SJCRH30 (cell line): ENCODE measurements at regions not wholly inside any gene's neighbourhood (a gene's known extent, or its start where the extent isn't known, plus 50 kb on each side); places are given as distances from the start of the nearest gene placed in this dataset.
"Not testable (repeated sequence)": the region's sequence is repeated elsewhere in the genome, so short reads cannot be mapped to it uniquely, and the experiment has no call there.

ENCODE experiments used
- DNase-seq, 2 experiments: peaks; one replicate each; pipeline ENCODE4 v3.0.0-alpha.2; 2015 to 2020
- H3K27ac ChIP-seq: fragments of 250-450 bp; sonication (Bioruptor Pico); 2 replicates; pipeline ENCODE4 v1.5.1; 2020; ENCODE audit warnings: mild to moderate bottlenecking, moderate library complexity
- H3K27me3 ChIP-seq: fragments of 250-450 bp; sonication (Bioruptor Pico); 2 replicates; pipeline ENCODE4 v1.5.1; 2020; ENCODE audit warnings: mild to moderate bottlenecking, moderate library complexity
- H3K36me3 ChIP-seq: fragments of 250-450 bp; sonication (Bioruptor Pico); 2 replicates; pipeline ENCODE4 v1.5.1; 2020; ENCODE audit warnings: mild to moderate bottlenecking, moderate library complexity
- H3K4me1 ChIP-seq: fragments of 250-450 bp; sonication (Bioruptor Pico); 2 replicates; pipeline ENCODE4 v1.5.1; 2020; ENCODE audit warnings: mild to moderate bottlenecking, moderate library complexity
- H3K4me3 ChIP-seq: fragments of 250-450 bp; sonication (Bioruptor Pico); 2 replicates; pipeline ENCODE4 v1.5.1; 2020; ENCODE audit warnings: mild to moderate bottlenecking, moderate library complexity
- H3K9me3 ChIP-seq: fragments of 250-450 bp; sonication (Bioruptor Pico); replicated peaks from 2 replicates; pipeline ENCODE4 v1.5.1; 2020; ENCODE audit warnings: mild to moderate bottlenecking, moderate library complexity

DNA sequence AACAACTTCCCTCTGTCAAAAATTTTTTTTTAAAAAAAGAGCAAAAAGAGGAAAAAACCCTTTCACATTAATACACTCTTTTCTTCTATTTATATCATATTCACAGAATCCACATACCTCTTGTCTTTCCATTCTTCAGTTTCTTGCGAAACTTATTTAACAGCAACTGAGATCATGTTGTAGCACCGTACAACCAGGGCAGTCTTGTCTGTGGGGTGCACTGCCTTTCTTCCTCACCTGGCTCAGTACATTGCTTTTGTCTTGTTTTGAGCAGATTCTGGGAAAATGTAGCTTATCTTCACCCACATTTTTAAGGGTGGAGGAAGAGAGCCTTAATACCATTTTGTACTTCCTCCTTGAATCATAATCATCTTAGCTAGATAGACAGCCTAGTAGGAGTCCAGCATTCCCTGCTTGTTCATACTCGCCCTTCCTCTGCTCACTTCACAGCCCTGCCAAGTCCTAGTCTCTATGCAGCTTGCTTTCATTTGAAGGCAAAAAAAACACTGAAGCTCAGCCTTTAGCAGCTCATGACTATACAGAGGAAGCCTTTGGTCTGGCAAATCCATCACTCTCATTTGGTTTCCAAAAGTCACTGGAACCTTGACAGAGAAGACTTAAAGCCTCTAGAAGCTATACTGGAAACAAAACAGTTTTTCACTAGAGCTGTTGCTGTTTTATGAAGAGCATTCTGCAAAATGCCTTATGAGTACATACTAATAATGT, 140.6 kb upstream of the BANK1 start:
- Histone ChIP-seq H3K4me3 (no peak overlapping the region), H3K27me3 (no peaks in the 10 kb centered on the region), H3K27ac (no peak overlapping the region), H3K36me3 (no peaks in the 10 kb centered on the region), H3K4me1 (peaks cover 12% of the 10 kb centered on the region), H3K9me3 (no peaks in the 10 kb centered on the region)
- peak in 1 of 2 experiments; percentile 9 for DNase-seq

- H3K4me3 ChIP-seq = no peak overlapping the region
Observed at GRCh38 chr4:101647710-101648034, 142.9 kb upstream of the BANK1 start.

GRCh38 chr4:101644516-101644915, 146.0 kb upstream of the BANK1 start:
- no peak overlapping the region for H3K4me3 ChIP-seq

More at GRCh38 chr4:101647710-101648034, 142.9 kb upstream of the BANK1 start:
- Histone ChIP-seq H3K4me1 (peaks cover 12% of the 10 kb centered on the region), H3K27ac (0 out of 2 replicates have a peak overlapping the region, but pooled peaks have one; percentile 2), H3K9me3 (no peaks in the 10 kb centered on the region), H3K36me3 (no peaks in the 10 kb centered on the region), H3K27me3 (no peaks in the 10 kb centered on the region)
- DNase-seq = no peak

GRCh38 chr4:101643186-101643837, 147.2 kb upstream of the BANK1 start:
- peaks cover 8% of the 10 kb centered on the region for H3K4me1 ChIP-seq
- no peak overlapping the region for H3K27ac ChIP-seq
- no peaks in the 10 kb centered on the region for H3K36me3 ChIP-seq
- no peak for DNase-seq
- no peak overlapping the region for H3K4me3 ChIP-seq
- no peaks in the 10 kb centered on the region for H3K9me3 ChIP-seq
- no peaks in the 10 kb centered on the region for H3K27me3 ChIP-seq

More at GRCh38 chr4:101644516-101644915, 146.0 kb upstream of the BANK1 start:
- DNase-seq = no peak
- H3K27me3 ChIP-seq = no peaks in the 10 kb centered on the region
- no peak overlapping the region for H3K27ac ChIP-seq
- peaks cover 8% of the 10 kb centered on the region for H3K4me1 ChIP-seq
- no peaks in the 10 kb centered on the region for H3K36me3 ChIP-seq
- no peaks in the 10 kb centered on the region for H3K9me3 ChIP-seq

GRCh38 chr4:101632766-101633165, 157.8 kb upstream of the BANK1 start:
- not testable (repeated sequence) for H3K27ac ChIP-seq, H3K27me3 ChIP-seq, H3K4me3 ChIP-seq, H3K4me1 ChIP-seq, DNase-seq, H3K9me3 ChIP-seq, H3K36me3 ChIP-seq

DNA sequence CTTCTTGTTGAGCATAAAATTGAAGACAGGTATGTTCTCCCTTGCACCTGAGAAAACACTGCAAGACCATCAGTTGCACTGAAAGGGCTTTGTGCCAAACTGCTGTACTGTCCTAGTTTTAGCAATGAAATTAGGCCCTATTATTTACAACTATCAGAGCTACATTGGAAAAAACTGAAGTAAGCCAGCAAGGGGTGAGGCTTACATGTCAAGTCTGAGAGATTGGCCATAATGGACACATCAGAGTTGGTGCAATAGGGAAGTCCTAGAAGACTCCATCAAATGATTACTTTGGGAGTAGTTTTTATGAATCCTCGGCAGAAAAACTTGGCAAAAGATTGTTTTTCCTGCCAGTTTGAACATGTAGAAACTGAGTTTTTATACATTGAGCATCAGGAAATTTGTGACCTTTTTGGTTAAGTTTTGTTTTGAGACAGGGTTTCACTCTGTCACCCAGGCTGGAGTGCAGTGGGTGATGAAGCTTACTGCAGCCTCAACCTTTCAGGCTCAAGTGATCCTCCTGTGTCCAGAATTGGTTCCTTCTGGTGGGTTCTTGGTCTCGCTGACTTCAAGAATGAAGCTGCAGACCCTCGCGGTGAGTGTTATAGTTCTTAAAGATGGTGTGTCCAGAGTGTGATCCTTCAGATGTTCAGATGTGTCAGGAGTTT, 160.1 kb upstream of the BANK1 start:
- DNase-seq = no peak
- H3K36me3 ChIP-seq = no peaks in the 10 kb centered on the region
- no peaks in the 10 kb centered on the region for H3K9me3 ChIP-seq
- no peak overlapping the region for H3K4me3 ChIP-seq
- H3K27ac ChIP-seq = no peak overlapping the region
- H3K4me1 ChIP-seq = no peaks in the 10 kb centered on the region
- no peaks in the 10 kb centered on the region for H3K27me3 ChIP-seq

DNA sequence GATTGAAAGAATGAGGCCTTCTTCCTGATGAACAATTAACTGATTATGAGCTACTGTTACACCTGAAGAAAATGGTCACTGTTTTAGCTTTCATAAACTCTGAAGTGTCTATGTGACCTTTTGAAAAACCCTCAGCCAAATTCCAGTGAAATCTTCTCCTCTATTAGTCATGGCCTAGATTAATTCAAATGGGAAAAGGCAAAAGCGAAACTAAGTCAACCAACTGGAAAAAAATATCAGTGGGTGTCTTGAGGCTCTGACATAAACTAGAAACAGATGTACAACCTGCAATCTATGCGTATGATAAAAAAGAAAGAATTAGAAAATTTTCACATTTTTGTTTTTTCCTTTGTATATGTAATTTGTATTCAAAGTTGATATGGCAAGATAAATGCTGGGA, 169.4 kb upstream of the BANK1 start:
- Histone ChIP-seq H3K4me1 (no peaks in the 10 kb centered on the region), H3K4me3 (no peak overlapping the region), H3K27ac (no peak overlapping the region), H3K36me3 (no peaks in the 10 kb centered on the region), H3K9me3 (no peaks in the 10 kb centered on the region), H3K27me3 (no peaks in the 10 kb centered on the region)
- peak in 1 of 2 experiments; percentile 9 for DNase-seq

DNA sequence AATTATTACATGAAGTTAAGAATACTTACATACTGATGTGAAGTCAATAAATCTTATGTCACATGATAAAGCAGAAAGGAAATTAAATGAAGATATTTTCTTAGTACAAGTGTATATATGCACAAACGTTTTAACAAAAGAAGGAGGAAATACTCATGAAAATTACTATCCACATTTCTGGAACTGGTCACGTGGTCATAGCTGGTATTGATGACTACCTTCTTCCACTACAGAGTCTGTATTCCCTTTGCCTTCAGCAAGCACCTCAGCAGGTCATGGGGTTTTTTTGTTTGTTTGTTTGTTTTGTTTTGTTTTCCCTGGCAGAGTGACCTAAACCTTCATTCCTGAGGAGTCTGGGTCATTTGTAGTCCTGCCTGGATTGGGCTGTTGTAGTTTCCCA, 174.9 kb upstream of the BANK1 start:
- H3K27ac ChIP-seq = no peak overlapping the region
- no peaks in the 10 kb centered on the region for H3K9me3 ChIP-seq
- DNase-seq = no peak
- no peaks in the 10 kb centered on the region for H3K4me1 ChIP-seq
- no peak overlapping the region for H3K4me3 ChIP-seq
- no peaks in the 10 kb centered on the region for H3K36me3 ChIP-seq
- no peaks in the 10 kb centered on the region for H3K27me3 ChIP-seq

- not testable (repeated sequence) for H3K27ac ChIP-seq, DNase-seq, H3K9me3 ChIP-seq, H3K27me3 ChIP-seq, H3K4me1 ChIP-seq, H3K4me3 ChIP-seq, H3K36me3 ChIP-seq
Observed at GRCh38 chr4:101606989-101607388, 183.5 kb upstream of the BANK1 start.

DNA sequence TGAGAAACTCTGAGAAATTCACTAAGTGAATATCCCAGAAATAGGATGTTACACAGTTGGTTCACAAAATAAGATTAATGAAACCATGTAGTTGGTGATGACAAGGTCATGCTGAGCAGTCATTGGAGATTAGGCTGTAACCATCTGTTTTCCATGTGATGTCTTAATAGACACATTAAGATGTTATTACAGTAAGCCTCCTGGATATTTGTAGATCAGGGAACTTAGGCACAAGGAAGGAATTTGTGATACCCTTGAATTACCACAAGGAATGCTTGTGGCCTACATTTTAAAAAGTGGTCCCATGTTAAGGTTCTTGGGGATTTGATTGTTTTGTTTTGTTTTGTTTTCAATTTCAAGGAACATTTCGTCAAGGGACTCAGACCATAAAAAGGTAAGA, 185.6 kb upstream of the BANK1 start:
- no peaks in the 10 kb centered on the region for H3K4me1 ChIP-seq
- no peak overlapping the region for H3K4me3 ChIP-seq
- H3K36me3 ChIP-seq = no peaks in the 10 kb centered on the region
- H3K9me3 ChIP-seq = no peaks in the 10 kb centered on the region; the same call in 1 of the 2 replicates
- peak in 1 of 2 experiments; percentile 30 for DNase-seq
- H3K27me3 ChIP-seq = no peaks in the 10 kb centered on the region
- H3K27ac ChIP-seq = no peak overlapping the region

DNA sequence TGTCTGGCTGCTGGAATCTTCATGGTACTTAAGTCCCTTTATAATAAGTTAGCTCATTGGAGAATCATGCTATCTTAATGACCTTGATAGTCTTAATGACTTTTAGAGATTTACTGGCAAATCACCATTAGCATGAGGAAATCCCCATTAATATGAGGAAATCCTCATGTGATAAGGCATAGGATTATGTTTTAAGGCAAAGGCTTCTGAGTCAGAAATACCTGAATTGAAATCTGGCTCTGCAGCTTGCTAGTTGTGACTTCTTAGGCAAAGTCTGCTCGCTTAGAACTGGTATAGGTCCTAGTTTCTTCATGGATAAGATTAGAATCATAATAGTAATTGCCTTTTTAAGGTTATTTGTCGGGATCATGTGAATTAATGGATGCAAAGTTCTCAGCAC, 190.2 kb upstream of the BANK1 start:
- Histone ChIP-seq H3K4me1 (no peaks in the 10 kb centered on the region), H3K27ac (no peak overlapping the region), H3K36me3 (no peaks in the 10 kb centered on the region), H3K4me3 (no peak overlapping the region), H3K9me3 (no peaks in the 10 kb centered on the region), H3K27me3 (no peaks in the 10 kb centered on the region)
- no peak for DNase-seq

GRCh38 chr4:101599620-101600019, 190.9 kb upstream of the BANK1 start:
- H3K27ac ChIP-seq = no peak overlapping the region
- H3K9me3 ChIP-seq = no peaks in the 10 kb centered on the region
- no peaks in the 10 kb centered on the region for H3K4me1 ChIP-seq
- H3K36me3 ChIP-seq = no peaks in the 10 kb centered on the region
- no peak overlapping the region for H3K4me3 ChIP-seq
- peak in 1 of 2 experiments; percentile 26 for DNase-seq
- H3K27me3 ChIP-seq = no peaks in the 10 kb centered on the region

DNA sequence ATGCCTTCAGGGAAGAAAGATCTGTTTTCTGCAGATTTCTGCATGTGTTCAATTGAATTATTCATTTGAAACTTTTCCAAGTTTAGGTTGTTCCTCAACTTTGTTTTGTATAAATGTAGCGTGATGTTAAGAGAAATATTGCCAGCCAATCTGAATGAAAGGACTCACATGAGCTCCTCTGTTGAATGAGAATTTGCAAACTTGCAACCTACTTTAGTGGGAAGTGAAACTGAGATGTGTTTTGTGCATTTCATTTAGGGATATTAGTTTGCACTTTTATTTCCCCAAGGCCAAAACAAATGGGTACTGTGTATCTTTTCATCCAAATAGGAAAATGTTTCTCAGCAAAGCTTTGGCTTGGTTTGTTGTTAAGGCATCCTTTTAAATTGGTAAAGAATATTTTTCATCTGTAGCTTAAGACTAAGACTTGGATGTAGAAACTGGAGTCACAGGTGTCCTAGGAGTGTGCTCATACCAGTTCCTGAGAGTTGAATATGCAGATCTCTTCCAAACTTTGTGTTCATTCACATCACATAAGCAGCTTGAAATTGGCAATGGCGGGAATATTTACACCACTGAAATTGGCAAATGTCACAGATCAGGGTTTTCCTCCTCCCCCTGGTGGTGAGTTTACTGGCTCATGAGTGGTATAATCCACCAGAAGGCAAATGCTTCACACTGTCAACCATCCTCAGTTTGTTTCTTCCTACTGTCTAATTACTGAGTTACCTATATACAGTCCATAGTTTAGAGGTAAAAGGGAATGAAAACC, 193.6 kb upstream of the BANK1 start:
- Histone ChIP-seq H3K36me3 (no peaks in the 10 kb centered on the region), H3K9me3 (no peaks in the 10 kb centered on the region)
- peak in 1 of 2 experiments; percentile 14 for DNase-seq

GRCh38 chr4:101594588-101594987, 195.9 kb upstream of the BANK1 start:
- Histone ChIP-seq H3K4me3 (no peak overlapping the region), H3K27ac (no peak overlapping the region)

More for the DNA sequence above, 193.6 kb upstream of the BANK1 start:
- Histone ChIP-seq H3K4me3 (no peak overlapping the region), H3K27ac (no peak overlapping the region), H3K4me1 (no peaks in the 10 kb centered on the region), H3K27me3 (no peaks in the 10 kb centered on the region)

GRCh38 chr4:101593666-101594065, 196.9 kb upstream of the BANK1 start:
- no peaks in the 10 kb centered on the region for H3K27me3 ChIP-seq
- H3K27ac ChIP-seq = no peak overlapping the region
- H3K4me1 ChIP-seq = no peaks in the 10 kb centered on the region
- no peak for DNase-seq
- H3K9me3 ChIP-seq = no peaks in the 10 kb centered on the region
- H3K4me3 ChIP-seq = no peak overlapping the region
- no peaks in the 10 kb centered on the region for H3K36me3 ChIP-seq

More at GRCh38 chr4:101594588-101594987, 195.9 kb upstream of the BANK1 start:
- H3K36me3 ChIP-seq = no peaks in the 10 kb centered on the region
- H3K9me3 ChIP-seq = no peaks in the 10 kb centered on the region
- no peak for DNase-seq
- H3K27me3 ChIP-seq = no peaks in the 10 kb centered on the region
- no peaks in the 10 kb centered on the region for H3K4me1 ChIP-seq
